GM18499 (cell line): ENCODE measurements at regions not wholly inside any gene's neighbourhood (a gene's known extent, or its start where the extent isn't known, plus 50 kb on each side); places are given as distances from the start of the nearest gene placed in this dataset.
"Not testable (repeated sequence)": the region's sequence is repeated elsewhere in the genome, so short reads cannot be mapped to it uniquely, and the experiment has no call there.

Experiments used
- ATAC-seq: cut with Tn5 transposase; IDR thresholded peaks from one replicate; pipeline ENCODE4 v1.9.1; 2021; ENCODE audit warnings: moderate number of reproducible peaks; ENCODE audit not compliant: insufficient read depth, unreplicated experiment

DNA sequence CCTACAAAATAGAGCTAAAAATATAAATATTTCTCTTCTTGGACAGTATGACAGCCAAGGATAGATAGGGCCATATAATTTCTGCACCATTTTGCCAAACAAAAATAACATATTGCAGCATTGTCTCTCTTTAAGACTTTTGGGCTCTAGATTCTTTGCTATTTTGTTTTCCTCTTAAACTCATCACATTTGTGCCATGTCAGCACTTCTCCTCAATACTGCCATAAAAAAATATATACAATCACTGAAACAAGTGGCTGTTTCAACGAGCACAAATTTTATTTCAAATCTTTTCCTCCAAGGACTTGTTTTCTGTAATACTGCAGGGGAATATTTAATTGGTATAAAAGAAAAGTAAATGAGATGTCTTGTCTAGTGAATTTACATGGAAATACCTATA lies 1570.0 kb upstream of the NUDT12 start:
- ATAC-seq, result no peak

DNA sequence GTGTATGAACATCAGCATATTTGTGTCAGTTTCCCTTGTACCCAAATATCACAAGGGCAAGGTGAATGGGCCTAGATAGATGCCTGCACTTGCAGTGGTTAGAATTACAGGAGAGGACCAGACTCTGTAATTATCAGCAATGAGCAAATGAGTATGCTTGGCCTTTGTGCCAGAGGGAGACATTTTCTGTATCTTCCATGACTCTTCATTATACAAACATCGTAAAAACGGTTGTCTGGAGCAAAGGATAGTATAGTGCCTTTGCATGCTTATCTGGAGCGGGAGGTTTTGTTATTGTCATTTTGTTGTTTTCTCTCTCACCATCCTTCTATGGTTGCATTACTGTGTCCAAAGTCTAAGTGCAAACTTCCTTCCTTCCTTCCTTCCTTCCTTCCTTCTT lies 1568.5 kb upstream of the NUDT12 start:
- no peak for ATAC-seq

DNA sequence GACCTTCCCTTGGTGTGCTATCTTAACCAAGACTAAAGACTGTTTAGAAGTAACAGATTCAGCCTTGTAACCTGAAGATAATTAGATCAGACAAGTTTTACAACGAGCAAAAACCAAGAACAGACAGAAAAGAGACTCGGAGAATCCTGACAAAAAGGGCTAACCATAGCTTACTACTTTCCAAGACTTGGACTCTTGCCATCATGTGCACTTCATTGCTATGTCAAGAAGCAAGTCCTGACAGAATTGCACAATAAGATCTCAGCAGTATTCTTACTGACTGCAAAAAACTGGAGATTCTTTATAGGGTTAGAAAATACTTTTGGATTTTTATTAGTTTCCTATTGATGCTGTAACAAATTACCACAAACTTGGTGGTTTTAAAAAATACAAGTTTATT lies 1539.0 kb upstream of the NUDT12 start:
- no peak for ATAC-seq

DNA sequence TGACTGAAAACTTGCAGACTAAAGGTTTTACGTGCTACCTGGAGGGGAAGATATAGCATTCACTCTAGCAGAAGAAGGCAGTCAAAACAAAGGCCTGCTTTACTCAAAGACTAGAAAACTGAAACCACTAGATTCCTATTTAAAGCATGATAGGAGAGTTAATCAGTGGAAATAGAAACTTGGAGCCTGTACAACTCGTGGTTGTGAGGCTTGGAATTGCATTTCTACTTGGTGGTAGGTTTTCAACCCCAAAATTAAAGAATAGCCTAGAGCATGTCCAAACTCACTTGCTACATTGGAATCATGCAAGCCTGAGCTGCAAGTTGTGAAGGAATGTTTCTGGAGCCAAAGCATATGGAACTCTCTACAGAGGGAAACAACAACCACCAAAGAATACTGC lies 1526.4 kb upstream of the NUDT12 start:
- ATAC-seq, result no peak

DNA sequence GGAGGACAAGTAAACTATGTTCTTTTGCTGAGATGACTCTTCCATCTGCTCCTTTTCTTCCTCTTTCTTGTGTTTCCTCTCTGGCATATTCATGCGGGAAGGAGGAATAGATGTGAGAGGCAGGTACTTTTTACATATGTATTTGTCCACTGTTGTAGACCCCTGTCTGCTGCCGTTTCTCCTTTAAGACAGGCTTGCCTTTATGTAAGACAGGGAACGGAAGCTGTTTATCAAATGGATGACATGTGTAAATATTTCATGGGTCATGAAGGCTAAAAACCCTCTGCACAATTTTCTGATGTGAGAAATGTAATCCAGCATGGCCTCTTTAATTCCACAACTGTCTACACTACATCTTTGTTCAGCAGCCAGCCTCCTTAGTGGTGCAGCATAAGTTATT lies 1525.5 kb upstream of the NUDT12 start:
- ATAC-seq, result no peak

DNA sequence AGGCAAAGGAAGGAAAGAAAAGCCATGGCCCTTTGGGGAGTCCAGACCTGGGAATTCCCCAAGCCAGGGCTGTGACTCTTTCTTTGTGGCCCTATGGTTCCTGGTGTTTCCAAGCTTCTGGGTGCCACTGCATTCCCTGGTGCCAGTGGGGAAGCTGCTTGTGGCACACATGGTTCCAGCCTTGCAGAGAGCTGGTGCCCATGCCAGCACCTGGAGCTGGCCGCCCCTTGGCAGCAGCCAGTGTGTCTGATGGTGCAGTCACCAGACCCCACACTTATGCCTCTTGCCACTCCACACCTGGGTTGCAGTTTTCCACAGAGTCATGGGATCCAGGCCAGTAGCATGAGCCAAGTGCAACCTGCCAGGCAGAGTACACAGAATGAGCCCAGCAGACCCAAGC lies 1495.3 kb upstream of the NUDT12 start:
- no peak for ATAC-seq

DNA sequence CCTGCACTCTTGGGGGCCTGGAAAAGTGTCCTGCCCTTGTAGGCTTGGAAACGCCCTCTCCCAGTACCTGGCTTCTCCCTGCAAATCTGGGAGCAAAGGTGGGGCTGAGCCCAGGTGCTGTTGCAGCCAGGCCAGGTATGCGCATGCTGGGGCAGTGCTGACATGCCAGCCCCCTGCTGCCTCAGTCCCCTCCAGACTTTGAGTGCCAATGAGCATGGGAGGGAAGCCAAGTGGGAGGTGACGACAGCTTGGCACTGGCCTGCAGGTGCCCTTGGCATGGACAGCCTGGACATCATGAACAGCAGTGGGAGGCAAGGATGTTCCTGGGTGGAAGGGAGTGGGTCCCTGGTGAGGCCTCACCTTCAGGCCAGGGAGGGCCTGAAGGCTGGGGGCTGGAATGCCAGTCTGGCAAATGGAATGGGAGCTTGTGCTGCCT lies 1494.4 kb upstream of the NUDT12 start:
- no peak for ATAC-seq

DNA sequence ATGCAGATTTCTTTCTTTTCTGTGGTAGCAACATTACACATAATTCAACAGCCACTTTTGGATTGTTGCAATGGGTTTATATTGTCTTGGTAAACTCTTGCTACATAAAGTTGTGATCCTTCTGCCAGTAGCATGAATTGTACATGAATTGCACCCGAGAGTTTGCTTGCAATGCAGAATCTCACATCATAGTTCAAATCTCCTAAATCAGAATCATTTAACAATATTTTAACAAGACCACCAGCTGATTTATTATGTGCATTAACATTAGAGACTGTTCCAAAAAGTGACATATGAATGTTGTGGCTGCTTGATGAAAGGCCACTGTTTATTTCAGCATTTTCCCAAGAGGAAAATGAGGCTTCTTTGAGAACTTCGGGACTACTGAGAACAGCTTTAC lies 1491.8 kb upstream of the NUDT12 start:
- no peak for ATAC-seq

DNA sequence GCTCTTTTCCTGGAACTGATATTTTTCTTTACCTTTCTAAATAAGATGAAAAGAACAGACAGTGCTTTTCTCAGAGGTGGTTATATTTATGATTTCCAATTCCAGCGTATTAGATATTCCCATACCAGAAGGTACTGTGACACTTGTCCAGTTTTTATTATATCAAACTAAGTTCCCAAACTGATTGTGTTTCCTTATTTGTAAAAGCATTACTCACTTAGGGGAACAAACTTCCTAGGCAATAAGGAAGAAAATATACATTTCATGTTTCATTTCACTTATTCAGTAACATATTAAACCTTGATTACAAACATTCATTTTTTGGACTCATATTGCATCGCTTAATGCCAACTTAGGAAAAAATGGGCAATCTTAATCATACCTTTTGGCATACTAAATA lies 1480.0 kb upstream of the NUDT12 start:
- ATAC-seq, result no peak

DNA sequence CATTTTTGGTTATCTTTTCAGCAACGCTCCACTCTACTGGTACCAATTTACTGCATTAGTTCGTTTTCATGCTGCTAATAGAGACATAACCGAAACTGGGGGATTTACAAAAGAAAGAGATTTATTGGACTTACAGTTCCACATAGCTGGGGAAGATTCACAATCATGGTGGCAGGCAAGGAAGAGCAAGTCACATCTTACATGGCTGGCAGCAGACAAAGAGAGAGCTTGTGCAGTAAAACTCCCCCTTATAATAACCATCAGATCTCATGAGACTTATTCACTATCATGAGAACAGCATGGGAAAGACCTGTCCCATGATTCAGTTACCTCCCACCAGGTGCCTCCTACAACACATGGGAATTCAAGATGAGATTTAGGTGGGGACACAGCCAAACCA lies 1474.2 kb upstream of the NUDT12 start:
- ATAC-seq, result not testable (repeated sequence)

DNA sequence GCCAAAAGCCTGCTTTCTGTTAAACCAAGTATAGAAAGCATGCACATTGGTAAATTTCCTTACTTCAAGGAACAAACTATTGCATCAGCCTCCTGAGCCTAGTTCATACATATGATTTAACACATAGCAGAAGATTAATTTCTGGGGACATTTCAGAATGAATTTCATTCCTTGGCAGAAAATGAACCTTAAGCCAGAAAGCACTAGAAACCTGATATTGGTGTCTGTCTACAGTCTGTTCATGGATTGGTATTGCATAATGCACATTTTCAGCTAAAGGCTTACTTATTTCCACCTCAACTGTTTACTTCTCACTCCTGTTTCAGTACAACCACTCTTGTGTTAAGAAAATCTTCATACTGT lies 1471.8 kb upstream of the NUDT12 start:
- no peak for ATAC-seq

DNA sequence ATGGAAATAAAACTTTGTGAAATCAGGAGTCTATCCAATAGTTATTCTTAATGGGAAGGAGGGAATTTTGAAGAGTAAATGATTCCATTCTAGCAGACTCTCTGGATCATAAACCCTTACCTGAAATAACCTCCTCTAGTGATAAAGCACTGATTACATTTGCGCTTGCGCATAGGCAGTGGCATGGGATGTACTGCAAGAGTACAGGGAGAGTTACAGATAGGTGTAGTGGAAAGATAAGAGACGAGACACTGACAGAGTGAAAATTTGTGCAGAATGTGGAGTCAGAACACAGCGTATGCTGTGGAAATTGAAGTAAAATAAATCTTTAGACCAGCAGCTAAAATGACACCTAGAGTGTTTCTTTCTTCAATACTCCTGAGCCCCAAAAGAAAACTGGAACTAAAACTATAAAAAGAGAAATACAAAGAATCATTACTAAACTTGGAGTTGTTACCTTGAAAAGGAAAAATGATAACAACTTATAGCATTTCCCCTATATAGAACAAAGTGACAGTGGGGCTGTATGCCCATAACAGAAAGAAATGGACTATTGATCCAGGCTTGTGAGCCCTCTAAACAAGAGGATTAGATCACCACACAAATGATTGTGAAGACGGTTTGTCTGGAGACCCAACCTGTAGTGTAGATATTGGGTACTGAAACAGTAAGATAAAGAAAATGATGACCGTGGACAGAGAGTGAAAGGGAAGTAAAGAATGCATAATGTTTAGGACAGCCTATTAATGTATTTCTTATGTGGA lies 1471.2 kb upstream of the NUDT12 start:
- no peak for ATAC-seq

DNA sequence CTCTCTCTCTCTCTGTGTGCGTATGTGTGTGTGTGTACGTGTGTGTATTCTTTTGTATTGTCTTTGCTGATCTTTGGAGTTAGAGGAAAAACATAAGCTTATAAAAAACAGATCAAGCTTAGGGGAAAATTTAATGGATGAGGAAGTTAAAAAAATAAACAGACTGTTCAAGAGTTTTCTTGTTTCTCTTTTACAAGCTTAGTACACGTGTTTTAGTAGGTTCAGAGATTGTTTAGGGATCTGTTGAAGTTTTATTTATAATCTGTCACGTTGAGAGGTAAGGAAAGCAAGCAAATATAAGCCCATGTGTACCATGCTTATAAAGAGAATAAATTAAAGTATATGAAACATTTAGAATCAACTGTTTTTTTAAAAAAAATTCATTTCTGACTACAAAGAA lies 1470.3 kb upstream of the NUDT12 start:
- ATAC-seq, result no peak

DNA sequence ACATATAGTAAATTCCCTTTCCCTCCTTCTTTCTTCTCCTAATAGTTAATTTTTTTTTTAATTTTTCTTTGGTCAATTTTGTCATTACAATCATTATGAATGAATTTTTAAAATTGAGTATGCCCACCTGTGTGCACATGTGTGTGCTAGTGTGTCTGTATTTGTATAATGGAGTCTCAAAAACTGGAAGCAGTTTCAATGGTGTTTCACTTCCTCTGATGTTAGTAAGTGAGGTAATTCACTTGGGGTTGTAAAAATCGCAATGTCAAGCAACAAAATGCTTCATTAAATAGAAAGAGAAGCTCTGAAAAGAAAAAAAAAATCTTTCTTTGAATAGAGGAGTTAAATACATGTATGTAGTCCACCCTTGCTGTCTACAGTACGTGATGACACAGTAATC lies 1467.6 kb upstream of the NUDT12 start:
- no peak for ATAC-seq

DNA sequence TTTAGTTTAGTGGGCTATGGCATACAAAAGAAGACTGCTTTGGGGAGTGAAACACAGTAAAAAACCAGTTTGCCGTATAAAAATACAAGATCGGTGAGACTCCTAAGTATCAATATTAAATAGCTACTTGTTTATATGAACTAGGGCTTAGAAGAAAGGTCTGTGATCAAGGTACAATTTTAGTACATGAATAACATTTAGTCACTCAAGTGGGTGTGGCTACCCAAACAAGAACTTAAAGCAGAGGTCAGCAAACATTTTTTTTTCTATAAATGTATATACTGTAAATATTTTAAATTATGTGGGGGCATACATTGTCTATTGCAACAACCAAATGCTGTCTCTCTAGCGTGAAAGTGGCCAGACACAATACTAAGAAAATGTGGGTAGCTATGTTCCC lies 1452.5 kb upstream of the NUDT12 start:
- no peak for ATAC-seq

DNA sequence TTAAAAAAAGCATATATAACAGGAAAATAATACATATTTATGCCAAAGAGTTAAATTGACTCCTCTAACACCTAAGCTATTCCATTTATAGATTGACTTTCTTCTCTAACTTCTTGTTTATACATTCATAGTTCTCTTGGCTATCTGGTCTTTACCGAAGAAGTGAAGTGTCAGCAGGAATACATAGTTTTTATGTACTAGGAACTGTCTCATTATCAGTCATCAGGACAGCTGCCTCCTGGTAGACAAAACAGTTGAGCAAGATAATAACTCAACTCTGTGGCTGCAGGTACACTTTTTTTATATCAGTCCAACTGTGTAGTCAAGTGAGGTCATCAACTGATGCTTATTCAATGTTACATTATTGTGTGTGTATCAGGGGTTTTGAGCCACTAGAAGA lies 1436.0 kb upstream of the NUDT12 start:
- no peak for ATAC-seq

DNA sequence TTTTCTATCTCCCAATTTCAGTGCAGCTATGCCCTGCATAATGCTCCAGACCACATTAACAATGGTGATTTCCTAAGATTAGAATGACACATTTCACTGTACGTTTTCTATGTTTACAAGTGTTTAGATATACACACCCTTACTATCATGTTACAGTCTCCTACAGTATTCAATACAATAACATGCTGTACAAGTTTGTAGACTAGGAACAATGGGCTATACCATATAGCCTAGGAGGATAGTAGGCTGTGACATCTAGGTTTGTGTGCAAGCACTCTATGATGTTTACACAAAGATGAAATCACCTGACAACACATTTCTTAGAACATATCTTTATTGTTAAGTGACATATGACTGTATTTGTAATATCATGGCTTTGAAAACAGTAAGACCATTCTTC lies 1435.6 kb upstream of the NUDT12 start:
- ATAC-seq, result no peak

DNA sequence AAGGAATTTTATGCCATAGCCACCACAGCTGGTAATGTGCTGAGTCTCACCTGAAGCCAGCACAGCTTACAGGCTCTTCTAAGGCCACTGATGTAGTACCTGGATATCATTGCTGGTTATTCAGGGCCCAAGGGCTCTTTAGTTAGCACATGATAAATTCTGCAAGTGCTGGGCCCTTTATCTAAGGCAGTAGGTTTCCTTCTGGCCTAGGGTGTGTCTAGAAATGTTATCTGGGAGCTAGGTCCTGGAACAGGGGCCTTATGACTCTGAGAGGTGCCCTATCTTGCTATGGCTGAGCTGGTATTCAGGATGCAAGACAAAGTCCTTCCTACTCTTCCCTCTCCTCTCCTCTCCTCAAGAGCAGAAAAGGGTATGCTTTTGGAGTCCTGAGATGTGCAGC lies 1424.5 kb upstream of the NUDT12 start:
- no peak for ATAC-seq

DNA sequence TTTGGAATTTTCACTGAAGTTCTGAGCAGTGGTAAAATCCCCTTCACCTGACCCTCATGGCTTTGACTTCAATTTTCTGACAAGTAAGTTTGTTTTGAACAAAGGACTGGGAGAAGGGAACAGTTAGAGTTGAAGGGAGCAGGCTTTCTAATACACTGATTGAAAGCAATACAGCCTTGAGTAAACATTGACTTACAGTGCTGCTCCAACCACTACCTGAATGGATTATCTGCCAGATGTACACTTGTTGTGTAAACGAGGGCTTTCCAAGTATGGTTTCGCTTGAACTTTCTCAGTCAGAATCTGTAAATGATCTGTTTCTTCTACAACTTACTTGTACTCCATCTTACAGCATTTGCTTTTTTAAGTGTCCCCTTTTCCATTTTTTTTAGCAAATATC lies 1414.9 kb upstream of the NUDT12 start:
- no peak for ATAC-seq

DNA sequence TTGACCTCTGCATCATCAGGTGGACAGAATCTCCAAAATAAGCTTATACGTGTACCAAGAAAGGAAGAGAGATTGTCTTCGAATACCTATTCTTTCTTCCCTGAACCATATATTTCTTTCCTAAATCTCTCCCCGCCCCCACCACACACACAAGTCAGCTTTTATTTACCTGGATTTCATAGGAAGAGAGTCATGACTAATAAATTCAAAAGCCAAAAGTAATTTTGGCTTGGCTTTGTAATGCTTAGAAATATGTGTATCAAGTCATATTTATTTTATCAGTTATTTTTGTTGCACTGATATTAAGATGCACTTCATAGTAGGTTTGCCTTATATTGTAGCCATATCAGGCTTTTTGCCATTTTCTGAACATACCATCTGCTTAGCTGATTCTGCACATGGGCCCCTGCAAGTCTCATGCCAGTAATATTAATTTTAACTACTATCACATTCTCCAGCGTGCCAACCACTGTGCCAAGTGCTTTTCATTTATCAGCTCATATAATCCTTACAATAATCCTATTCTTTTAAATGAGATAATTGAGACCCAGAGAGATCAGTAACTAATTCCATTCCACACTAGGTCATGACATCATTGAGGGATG lies 1405.3 kb upstream of the NUDT12 start:
- no peak for ATAC-seq

DNA sequence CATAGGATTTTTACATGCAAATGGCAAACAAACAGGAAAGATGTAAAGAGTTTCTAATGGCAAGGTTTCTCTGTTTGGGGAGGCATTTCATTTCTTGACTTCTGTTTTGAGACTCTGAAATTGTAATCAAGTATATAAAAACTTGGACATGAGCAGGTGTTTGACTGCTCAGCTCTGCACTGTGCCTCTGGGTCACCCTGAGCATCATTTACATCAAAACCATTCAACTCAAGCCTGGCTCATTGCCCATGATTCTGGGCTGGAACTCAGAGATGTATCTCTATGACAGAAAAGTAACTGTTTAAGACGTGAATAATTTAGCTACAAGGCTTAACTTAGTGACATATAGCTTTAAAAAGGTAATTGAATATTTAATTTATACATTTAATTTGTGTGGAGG lies 1402.4 kb upstream of the NUDT12 start:
- no peak for ATAC-seq

DNA sequence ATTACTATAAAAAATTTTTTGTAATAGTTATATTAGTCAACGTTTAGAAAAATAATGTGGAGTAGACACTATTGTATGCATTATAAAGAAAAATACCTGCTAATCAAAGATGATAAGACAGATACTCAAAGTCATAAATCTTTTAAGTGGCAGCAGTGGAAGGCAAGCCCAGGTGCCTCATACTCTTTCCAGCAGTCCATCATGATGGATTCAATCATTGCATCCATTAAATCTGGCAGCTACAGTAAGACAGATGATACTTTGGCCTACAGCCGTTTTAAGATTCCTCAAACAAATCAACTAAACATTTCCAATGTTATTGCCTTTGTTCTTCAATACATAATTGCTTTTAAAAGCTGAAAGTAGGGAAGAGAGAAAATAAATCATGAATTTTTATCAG lies 1392.9 kb upstream of the NUDT12 start:
- no peak for ATAC-seq
